GM19099 (cell line): ENCODE measurements at regions not wholly inside any gene's neighbourhood (a gene's known extent, or its start where the extent isn't known, plus 50 kb on each side); places are given as distances from the start of the nearest gene placed in this dataset.

ENCODE experiments used
- POLR2A ChIP-seq: IDR thresholded peaks from 3 replicates; pipeline ENCODE4 v1.6.1; 2011; ENCODE audit warnings: low read depth; ENCODE audit not compliant: insufficient read length; ENCODE audit errors: extremely low read depth

DNA sequence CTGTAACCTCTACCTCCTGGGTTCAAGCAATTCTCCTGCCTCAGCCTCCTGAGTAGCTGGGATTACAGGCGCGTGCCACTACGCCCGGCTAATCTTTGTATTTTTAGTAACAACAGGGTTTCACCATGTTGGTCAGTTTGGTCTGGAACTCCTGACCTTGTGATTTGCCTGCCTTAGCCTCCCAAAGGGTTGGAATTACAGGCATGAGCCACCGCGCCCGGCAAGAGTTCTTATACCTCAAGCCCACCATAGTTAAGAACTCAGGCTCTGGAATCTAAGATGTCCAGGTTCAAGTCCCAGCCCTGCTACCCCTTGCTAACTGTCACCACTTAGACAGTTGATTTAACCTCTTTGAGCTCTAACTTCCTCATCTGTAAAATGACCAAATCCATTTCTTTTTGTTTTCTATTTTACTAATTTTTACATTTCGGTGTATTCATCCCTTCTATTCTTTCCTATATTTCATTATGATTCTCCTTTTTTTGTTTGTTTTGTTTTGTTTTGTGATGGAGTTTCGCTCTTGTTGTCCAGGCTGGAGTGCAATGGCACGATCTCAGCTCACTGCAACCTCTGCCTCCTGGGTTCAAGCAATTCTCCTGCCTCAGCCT, 104.8 kb upstream of the ZNF217 start:
- no peak for TF ChIP-seq POLR2A

- no peak for TF ChIP-seq POLR2A
Measured at GRCh38 chr20:53695797-53696527, 102.3 kb upstream of the ZNF217 start.

DNA sequence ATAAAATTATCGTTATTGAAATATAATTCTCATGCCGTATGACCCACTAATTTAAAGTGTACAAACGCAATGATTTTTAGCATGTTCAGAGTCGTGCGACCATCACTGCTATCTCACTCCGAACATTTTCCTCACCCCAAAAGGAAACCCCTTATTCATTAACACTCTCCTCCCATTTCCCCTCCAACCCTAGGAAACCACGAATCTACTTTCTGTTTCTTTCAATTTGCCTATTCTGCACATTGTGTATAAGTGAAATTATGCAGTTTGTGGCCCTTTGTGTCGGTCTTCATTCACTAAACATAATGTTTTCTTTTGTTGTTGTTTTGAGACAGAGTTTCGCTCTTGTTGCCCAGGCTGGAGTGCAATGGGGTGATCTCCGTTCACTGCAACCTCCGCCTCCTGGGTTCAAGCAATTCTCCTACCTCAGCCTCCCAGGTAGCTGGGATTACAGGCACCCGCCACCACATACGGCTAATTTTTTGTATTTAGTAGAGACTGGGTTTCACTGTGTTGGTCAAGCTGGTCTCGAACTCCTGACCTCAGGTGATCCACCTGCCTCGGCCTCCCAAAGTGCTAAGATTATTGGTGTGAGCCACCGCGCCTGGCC, 99.7 kb upstream of the ZNF217 start:
- no peak for TF ChIP-seq POLR2A

GRCh38 chr20:53692465-53693067, 98.9 kb upstream of the ZNF217 start:
- no peak for TF ChIP-seq POLR2A

- TF ChIP-seq POLR2A: no peak
Measured at GRCh38 chr20:53691811-53692192, 98.2 kb upstream of the ZNF217 start.

DNA sequence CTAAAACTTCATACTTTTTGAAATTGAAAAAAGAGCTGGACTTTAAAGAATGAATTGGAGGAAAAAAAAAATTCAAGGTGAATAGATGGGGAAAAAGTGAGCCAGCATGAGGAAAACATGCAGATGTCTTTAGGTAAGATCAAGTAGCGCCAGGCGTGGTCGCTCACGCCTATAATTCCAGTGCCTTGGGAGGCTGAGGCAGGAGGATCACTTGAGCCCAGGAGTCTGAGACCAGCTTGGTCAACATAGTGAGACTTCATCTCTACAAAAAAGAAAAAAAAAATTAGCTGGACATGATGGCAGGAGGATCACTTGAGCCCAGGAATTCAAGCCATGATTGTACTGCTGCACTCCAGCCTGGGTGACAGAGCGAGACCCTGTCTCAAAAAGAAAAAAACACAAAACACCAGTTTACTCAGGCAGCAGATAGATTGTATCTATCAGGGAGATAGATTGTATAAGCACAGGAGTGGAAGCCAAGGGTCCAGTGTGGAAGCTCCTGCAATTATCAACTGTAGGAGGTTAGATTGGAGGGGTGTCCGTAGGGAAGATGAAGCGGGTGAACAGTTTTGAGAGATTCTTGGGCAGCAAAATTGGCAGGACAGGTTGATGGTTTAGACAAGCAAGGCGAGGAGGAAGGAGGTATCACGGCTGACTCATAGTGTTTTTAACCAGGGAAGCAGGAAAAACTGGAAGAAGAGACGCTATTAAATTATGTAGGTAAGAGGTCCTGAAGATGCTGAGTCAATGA, 97.6 kb upstream of the ZNF217 start:
- no peak for TF ChIP-seq POLR2A

- no peak for TF ChIP-seq POLR2A
Measured at GRCh38 chr20:53688085-53688484, 94.4 kb upstream of the ZNF217 start.

DNA sequence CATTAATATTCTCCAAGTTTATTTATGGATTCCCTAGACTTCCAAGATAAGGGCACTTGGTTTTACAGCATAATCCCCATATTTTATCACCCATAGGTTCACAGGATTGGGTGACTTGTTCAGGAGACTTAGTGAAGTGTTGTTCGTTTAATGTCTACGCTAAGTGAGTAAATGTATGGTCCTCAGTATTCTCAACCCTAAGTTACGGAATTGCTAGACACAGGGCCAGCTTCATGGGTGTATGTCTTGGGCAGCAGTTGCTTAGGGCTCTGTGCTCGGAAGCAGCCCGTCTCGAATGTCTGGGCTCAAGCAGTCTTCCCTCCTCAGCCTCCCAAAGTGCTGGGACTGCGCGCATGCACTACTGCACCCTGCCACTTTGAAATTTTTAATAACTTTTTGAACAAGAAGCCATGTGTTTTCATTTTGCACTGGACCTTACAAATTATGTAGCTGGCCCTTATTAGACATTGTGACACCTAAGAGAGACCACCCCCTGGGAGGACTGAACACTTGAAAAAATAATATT, 91.5 kb upstream of the ZNF217 start:
- TF ChIP-seq POLR2A: no peak

DNA sequence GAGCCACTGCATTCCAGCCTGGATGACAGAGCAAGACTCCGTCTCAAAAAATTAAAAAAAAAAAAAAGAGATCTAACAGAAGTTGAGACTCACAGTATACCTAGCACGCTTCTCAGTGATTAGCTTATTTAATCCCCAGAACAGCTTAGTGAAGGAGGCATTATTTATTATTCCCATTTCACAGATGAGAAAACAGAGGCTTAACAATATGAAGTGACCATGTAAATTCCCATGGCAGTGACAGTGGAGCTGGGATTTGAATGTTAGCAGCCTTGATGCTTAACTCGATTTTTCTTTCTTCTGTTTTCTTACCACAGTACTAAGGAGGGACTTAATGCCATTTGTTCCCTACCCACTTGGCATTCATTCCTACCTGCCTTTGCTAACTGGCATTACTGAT, 89.9 kb upstream of the ZNF217 start:
- no peak for TF ChIP-seq POLR2A

- no peak for TF ChIP-seq POLR2A
Measured at GRCh38 chr20:53681352-53682212, 87.9 kb upstream of the ZNF217 start.

- TF ChIP-seq POLR2A: no peak
Measured at GRCh38 chr20:53679597-53680309, 86.1 kb upstream of the ZNF217 start.

GRCh38 chr20:53678990-53679596, 85.5 kb upstream of the ZNF217 start:
- no peak for TF ChIP-seq POLR2A
